H1 (cell line): ENCODE measurements at regions not wholly inside any gene's neighbourhood (a gene's known extent, or its start where the extent isn't known, plus 50 kb on each side); places are given as distances from the start of the nearest gene placed in this dataset.

Experiments used
- CBX5 ChIP-seq: fragments of 300-800, 300-1000 bp; sonication (generic); IDR thresholded peaks from 2 replicates; pipeline ENCODE4 v1.7.1; 2016; ENCODE audit warnings: antibody characterized with exemption, low read length, low read depth
- EGR1 ChIP-seq: IDR thresholded peaks from 2 replicates; pipeline ENCODE4 v1.6.1; 2011; ENCODE audit warnings: low read depth, low read length, borderline replicate concordance
- EZH2 ChIP-seq: fragments of 200-600 bp; sonication (generic); IDR thresholded peaks from 2 replicates; pipeline ENCODE4 v1.7.1; 2012; ENCODE audit warnings: low read depth, mild to moderate bottlenecking, moderate library complexity, low read length, inconsistent platforms; ENCODE audit not compliant: severe bottlenecking
- GABPA ChIP-seq: IDR thresholded peaks from 2 replicates; pipeline ENCODE4 v1.6.1; 2011; ENCODE audit warnings: mild to moderate bottlenecking, low read length, moderate library complexity, borderline replicate concordance; ENCODE audit not compliant: insufficient read depth
- MAFK ChIP-seq: IDR thresholded peaks from 2 replicates; pipeline ENCODE4 v1.6.1; 2012; ENCODE audit warnings: low read depth, mild to moderate bottlenecking, improper control_type of control experiment, low read length
- NRF1 ChIP-seq: IDR thresholded peaks from 2 replicates; pipeline ENCODE4 v1.6.1; 2011; ENCODE audit warnings: mild to moderate bottlenecking, low read depth, low read length, improper control_type of control experiment
- PHF8 ChIP-seq: fragments of 200-600 bp; sonication (generic); conservative IDR thresholded peaks from 2 replicates; pipeline ENCODE4 v1.7.1; 2012; ENCODE audit warnings: low read depth, mild to moderate bottlenecking, inconsistent platforms, low read length, moderate library complexity
- POLR2A ChIP-seq, 2 experiments: IDR thresholded peaks; 1 replicate in 1 of 2; 2 replicates in 1 of 2; pipeline ENCODE4 v1.6.1; 2011; ENCODE audit warnings: low read depth in 2 of 2, low read length in 2 of 2, mild to moderate bottlenecking in 2 of 2; ENCODE audit errors: control extremely low read depth in 1 of 2
- POLR2AphosphoS5 ChIP-seq: IDR thresholded peaks from 2 replicates; pipeline ENCODE4 v1.6.1; 2011; ENCODE audit warnings: low read depth, low read length
- POU5F1 ChIP-seq: IDR thresholded peaks from 2 replicates; pipeline ENCODE4 v1.6.1; 2011; ENCODE audit warnings: low read depth, mild to moderate bottlenecking, low read length, moderate library complexity
- SRF ChIP-seq: IDR thresholded peaks from 2 replicates; pipeline ENCODE4 v1.6.1; 2011; ENCODE audit warnings: mild to moderate bottlenecking, low read depth, low read length, moderate library complexity
- TEAD4 ChIP-seq: IDR thresholded peaks from 2 replicates; pipeline ENCODE4 v1.6.1; 2012; ENCODE audit warnings: low read depth, low read length, inconsistent platforms, mixed read lengths
- TF ChIP-seq, protein P1 (sequence below): IDR thresholded peaks from 2 replicates; pipeline ENCODE4 v1.6.1; 2011; ENCODE audit warnings: low read length, improper control_type of control experiment

DNA sequence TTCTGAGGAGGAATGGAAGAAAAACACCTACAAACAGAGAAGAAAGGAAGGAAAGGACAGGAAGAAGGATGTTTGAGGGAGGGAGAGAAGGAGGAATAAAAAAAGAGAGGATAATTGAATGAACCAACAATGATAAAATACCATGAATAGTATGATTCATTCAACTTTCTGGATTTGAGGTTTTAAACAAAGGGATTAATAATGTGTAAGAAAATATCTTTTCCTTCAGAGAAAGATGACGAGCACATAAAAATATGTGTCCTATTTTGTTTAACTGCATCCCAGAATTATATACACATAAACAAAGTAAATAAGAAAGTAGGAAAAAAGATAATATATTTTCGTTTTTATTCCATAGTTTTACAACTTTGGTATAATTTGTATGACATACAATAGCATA lies 1380.4 kb downstream of the STIM2 start (continued):
- TF ChIP-seq POU5F1 (no peak), EZH2 (no peak), MAFK (no peak), NRF1 (no peak), PHF8 (no peak), TEAD4 (no peak), SRF (no peak), POLR2AphosphoS5 (no peak), GABPA (no peak), CBX5 (no peak), EGR1 (no peak), POLR2A (IDR thresholded peaks at IDR 0.05; ENCODE audit: control extremely low read depth in 1 of 2, low read depth in 2 of 2, low read length in 2 of 2) (no peak)
- TF ChIP-seq, protein P1, sequence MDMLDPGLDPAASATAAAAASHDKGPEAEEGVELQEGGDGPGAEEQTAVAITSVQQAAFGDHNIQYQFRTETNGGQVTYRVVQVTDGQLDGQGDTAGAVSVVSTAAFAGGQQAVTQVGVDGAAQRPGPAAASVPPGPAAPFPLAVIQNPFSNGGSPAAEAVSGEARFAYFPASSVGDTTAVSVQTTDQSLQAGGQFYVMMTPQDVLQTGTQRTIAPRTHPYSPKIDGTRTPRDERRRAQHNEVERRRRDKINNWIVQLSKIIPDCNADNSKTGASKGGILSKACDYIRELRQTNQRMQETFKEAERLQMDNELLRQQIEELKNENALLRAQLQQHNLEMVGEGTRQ, result no peak
- TF ChIP-seq, all 59 proteins: peak for 0
